ENCODE measurements at regions not wholly inside any gene's neighbourhood (a gene's known extent, or its start where the extent isn't known, plus 50 kb on each side); places are given as distances from the start of the nearest gene placed in this dataset.

DNA sequence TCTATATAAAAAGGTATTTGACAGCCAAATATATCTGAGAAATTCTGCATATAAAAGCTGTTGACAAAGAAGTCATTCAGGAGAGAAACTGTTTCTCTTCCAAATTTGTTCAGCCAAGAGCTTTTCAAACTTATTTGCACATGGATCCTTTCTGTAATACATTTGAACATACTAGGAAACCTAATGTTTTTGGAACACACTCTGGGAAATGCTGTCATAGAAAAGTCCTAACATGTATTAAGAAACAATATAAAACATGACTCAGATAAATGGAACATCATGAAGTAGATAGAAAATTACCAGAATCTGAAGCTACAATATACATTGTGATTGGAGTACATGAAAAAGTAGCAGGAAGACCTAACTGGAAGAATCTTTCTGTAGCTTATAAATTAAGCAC lies 781.5 kb upstream of the EPHA5 start (continued):
- TF ChIP-seq, protein P1, sequence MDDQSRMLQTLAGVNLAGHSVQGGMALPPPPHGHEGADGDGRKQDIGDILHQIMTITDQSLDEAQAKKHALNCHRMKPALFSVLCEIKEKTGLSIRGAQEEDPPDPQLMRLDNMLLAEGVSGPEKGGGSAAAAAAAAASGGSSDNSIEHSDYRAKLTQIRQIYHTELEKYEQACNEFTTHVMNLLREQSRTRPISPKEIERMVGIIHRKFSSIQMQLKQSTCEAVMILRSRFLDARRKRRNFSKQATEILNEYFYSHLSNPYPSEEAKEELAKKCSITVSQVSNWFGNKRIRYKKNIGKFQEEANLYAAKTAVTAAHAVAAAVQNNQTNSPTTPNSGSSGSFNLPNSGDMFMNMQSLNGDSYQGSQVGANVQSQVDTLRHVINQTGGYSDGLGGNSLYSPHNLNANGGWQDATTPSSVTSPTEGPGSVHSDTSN (IDR thresholded peaks at IDR 0.05): no peak
- no peak for TF ChIP-seq RAD21 (IDR thresholded peaks at IDR 0.05; ENCODE audit: low read length)
- TF ChIP-seq TCF12 (IDR thresholded peaks at IDR 0.05): no peak
- TF ChIP-seq RCOR1 (IDR thresholded peaks at IDR 0.05; ENCODE audit: low read length): no peak
- no peak for TF ChIP-seq EP300 (IDR thresholded peaks at IDR 0.05; ENCODE audit: borderline replicate concordance in 1 of 2, low read depth in 1 of 2, low read length in 1 of 2)
- no peak for TF ChIP-seq MXI1 (IDR thresholded peaks at IDR 0.05; ENCODE audit: low read depth, low read length)

DNA sequence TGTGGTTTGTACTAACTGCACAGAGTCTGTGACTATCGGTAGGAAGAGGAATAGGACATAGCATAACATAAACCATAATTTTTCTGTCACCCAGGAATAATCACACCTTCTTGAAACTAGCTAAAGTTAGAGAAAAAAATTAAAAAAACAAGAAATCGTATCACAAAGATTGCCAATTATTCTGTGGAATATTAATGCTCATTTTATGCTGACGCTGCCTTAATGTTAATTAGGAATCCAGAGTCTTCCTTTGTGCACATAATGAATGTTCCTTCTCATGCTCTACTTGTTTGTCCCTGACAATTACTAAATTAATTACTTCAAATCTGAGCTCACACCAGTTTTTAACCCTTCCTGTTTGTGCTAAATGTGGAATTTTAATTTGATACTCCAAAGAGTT lies 772.7 kb upstream of the EPHA5 start:
- H3F3A ChIP-seq (replicated peaks; ENCODE audit: insufficient read depth): no peaks in the 10 kb centered on the region
- no peaks in the 10 kb centered on the region for H3K9me2 ChIP-seq
- no peaks in the 10 kb centered on the region for H3K9me3 ChIP-seq
- no peak overlapping the region for H3K9ac ChIP-seq
- CTCF ChIA-PET: interaction anchor here (1.1 kb wide), 1 partner anchor 25 kb away, joined by 3 read pairs; no protein-coding TSS in a partner anchor
- POLR2A ChIA-PET: no interaction called here
- no peaks in the 10 kb centered on the region for H3K27me3 ChIP-seq (ENCODE audit: insufficient read depth)
- H3K4me2 ChIP-seq: no peak overlapping the region
- no peaks in the 10 kb centered on the region for H3K4me1 ChIP-seq (ENCODE audit: control insufficient read depth in 1 of 2, insufficient read depth in 2 of 2, low read depth in 1 of 2, low read length in 1 of 2)
- DNase-seq: no peak
- no peaks in the 10 kb centered on the region for H3K36me3 ChIP-seq (replicated peaks in 1 of 2; ENCODE audit: control insufficient read depth in 1 of 2, insufficient read depth in 2 of 2, low read length in 1 of 2)
- H4K20me1 ChIP-seq (ENCODE audit: insufficient read depth): no peaks in the 10 kb centered on the region
- H2AFZ ChIP-seq (ENCODE audit: low read depth): no peak overlapping the region
- no peaks in the 10 kb centered on the region for H3K79me2 ChIP-seq (ENCODE audit: insufficient read depth)
- TF ChIP-seq, protein P2, sequence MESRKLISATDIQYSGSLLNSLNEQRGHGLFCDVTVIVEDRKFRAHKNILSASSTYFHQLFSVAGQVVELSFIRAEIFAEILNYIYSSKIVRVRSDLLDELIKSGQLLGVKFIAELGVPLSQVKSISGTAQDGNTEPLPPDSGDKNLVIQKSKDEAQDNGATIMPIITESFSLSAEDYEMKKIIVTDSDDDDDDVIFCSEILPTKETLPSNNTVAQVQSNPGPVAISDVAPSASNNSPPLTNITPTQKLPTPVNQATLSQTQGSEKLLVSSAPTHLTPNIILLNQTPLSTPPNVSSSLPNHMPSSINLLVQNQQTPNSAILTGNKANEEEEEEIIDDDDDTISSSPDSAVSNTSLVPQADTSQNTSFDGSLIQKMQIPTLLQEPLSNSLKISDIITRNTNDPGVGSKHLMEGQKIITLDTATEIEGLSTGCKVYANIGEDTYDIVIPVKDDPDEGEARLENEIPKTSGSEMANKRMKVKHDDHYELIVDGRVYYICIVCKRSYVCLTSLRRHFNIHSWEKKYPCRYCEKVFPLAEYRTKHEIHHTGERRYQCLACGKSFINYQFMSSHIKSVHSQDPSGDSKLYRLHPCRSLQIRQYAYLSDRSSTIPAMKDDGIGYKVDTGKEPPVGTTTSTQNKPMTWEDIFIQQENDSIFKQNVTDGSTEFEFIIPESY (IDR thresholded peaks at IDR 0.05; ENCODE audit: borderline replicate concordance, low read depth): no peak
- no peak for TF ChIP-seq NRF1 (IDR thresholded peaks at IDR 0.05; ENCODE audit: low read depth, low read length)
- TF ChIP-seq NFIC (IDR thresholded peaks at IDR 0.05; ENCODE audit: borderline replicate concordance): no peak
- TF ChIP-seq, protein P1 (IDR thresholded peaks at IDR 0.05): no peak
- TF ChIP-seq POLR2AphosphoS5 (IDR thresholded peaks at IDR 0.05; ENCODE audit: low read depth, low read length): no peak
- no peak for TF ChIP-seq GABPA (IDR thresholded peaks at IDR 0.05; ENCODE audit: low read depth)
- TF ChIP-seq FOXJ3 (CRISPR knock-in tag; IDR thresholded peaks at IDR 0.05): no peak
- no peak for TF ChIP-seq SIN3A (IDR thresholded peaks at IDR 0.05; ENCODE audit: borderline replicate concordance, low read depth, low read length)
- TF ChIP-seq USF2 (IDR thresholded peaks at IDR 0.05; ENCODE audit: borderline replicate concordance, low read depth, low read length): no peak
- TF ChIP-seq YY1 (IDR thresholded peaks at IDR 0.05; ENCODE audit: low read depth): no peak
- TF ChIP-seq FOXM1 (IDR thresholded peaks at IDR 0.05; ENCODE audit: low read depth): no peak
- no peak overlapping the region for H3K4me3 ChIP-seq (ENCODE audit: low read depth in 2 of 2, low read length in 1 of 2)
- H3K27ac ChIP-seq (ENCODE audit: low read depth in 2 of 2, low read length in 1 of 2): no peak overlapping the region
- 8% methylated on average over 3 of the region's 3 CpGs for WGBS (ENCODE audit: low lambda C conversion rate)

Data from SK-N-SH (cell line).